Right atrium auricular region (tissue), 2 donors: ENCODE measurements at regions not wholly inside any gene's neighbourhood (a gene's known extent, or its start where the extent isn't known, plus 50 kb on each side); places are given as distances from the start of the nearest gene placed in this dataset.

Experiments used
- DNase-seq: peaks from one replicate; pipeline ENCODE4 v3.0.0-alpha.2; 2019; ENCODE audit warnings: low spot score
- H3K27ac ChIP-seq, 2 donors: fragments of 200-600 bp; sonication (generic); 1 replicate in 1 of 2; 2 replicates in 1 of 2; pipeline ENCODE4 v1.5.1; 2016 to 2019
- H3K27me3 ChIP-seq, 2 donors: fragments of 200-600 bp; sonication (generic); one replicate each; pipeline versions ENCODE4 v1.5.1 to v1.6.0; 2017 to 2019
- H3K36me3 ChIP-seq: fragments of 200-600 bp; sonication (generic); one replicate; pipeline ENCODE4 v1.5.1; 2016
- H3K4me1 ChIP-seq, 2 donors: fragments of 200-600 bp; sonication (generic); one replicate each; pipeline versions ENCODE4 v1.5.1 to v1.6.0; 2017 to 2019
- H3K4me3 ChIP-seq, 2 donors: fragments of 200-600 bp; sonication (generic); 1 replicate in 1 of 2; 2 replicates in 1 of 2; pipeline ENCODE4 v1.5.1; 2017 to 2019; ENCODE audit warnings: mild to moderate bottlenecking in 1 of 2, moderate library complexity in 1 of 2
- H3K9me3 ChIP-seq, 2 donors: fragments of 200-600 bp; sonication (generic); one replicate each; pipeline ENCODE4 v1.5.1; 2019
- TF ChIP-seq, protein P1 (sequence below), 2 donors: fragments of 200-600 bp; sonication (generic); IDR thresholded peaks; one replicate each; pipeline ENCODE4 v1.5.1; 2019; ENCODE audit warnings: antibody characterized with exemption in 2 of 2

- DNase-seq, result no peak
- Histone ChIP-seq H3K36me3 (no peaks in the 10 kb centered on the region), H3K27ac (no peak overlapping the region), H3K4me3 (no peak overlapping the region), H3K9me3 (peaks cover 0 to 8% of the 10 kb centered on the region in 2 donors), H3K27me3 (no peaks in the 10 kb centered on the region), H3K4me1 (no peaks in the 10 kb centered on the region)
- TF ChIP-seq, protein P1, sequence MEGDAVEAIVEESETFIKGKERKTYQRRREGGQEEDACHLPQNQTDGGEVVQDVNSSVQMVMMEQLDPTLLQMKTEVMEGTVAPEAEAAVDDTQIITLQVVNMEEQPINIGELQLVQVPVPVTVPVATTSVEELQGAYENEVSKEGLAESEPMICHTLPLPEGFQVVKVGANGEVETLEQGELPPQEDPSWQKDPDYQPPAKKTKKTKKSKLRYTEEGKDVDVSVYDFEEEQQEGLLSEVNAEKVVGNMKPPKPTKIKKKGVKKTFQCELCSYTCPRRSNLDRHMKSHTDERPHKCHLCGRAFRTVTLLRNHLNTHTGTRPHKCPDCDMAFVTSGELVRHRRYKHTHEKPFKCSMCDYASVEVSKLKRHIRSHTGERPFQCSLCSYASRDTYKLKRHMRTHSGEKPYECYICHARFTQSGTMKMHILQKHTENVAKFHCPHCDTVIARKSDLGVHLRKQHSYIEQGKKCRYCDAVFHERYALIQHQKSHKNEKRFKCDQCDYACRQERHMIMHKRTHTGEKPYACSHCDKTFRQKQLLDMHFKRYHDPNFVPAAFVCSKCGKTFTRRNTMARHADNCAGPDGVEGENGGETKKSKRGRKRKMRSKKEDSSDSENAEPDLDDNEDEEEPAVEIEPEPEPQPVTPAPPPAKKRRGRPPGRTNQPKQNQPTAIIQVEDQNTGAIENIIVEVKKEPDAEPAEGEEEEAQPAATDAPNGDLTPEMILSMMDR (IDR thresholded peaks at IDR 0.05), result no peak
Observed at GRCh38 chr20:20897922-20898321, 185.5 kb upstream of the RALGAPA2 start.

DNA sequence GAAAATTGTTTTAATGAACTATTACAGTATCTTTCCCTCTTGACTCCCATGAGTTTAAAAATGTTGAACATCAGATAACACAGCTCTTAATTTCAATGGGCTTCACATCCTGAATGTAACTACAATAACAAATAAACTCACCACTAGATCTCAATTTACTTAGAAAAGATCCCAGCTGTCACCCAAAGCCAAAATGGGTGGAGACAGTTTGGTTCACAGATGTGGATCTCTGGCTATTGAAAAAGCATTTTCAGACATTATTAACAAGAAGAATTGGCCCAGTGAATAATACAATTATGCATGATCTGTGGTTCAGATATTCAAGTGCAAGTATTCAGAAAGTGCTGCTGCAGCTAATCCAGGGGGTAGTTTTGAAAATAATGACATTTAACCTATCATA lies 184.7 kb upstream of the RALGAPA2 start:
- DNase-seq, result no peak
- H3K27me3 ChIP-seq, result no peaks in the 10 kb centered on the region
- TF ChIP-seq, protein P1 (IDR thresholded peaks at IDR 0.05), result no peak
- peaks cover 0 to 8% of the 10 kb centered on the region in 2 donors for H3K9me3 ChIP-seq
- no peaks in the 10 kb centered on the region for H3K36me3 ChIP-seq
- H3K4me1 ChIP-seq, result no peaks in the 10 kb centered on the region
- H3K4me3 ChIP-seq, result no peak overlapping the region
- no peak overlapping the region for H3K27ac ChIP-seq

GRCh38 chr20:20896606-20897005 lies 184.2 kb upstream of the RALGAPA2 start:
- no peak for DNase-seq
- Histone ChIP-seq H3K27ac (no peak overlapping the region), H3K27me3 (no peaks in the 10 kb centered on the region), H3K36me3 (no peaks in the 10 kb centered on the region), H3K4me3 (no peak overlapping the region), H3K9me3 (peaks cover 0 to 3% of the 10 kb centered on the region in 2 donors), H3K4me1 (no peaks in the 10 kb centered on the region)
- TF ChIP-seq, protein P1 (IDR thresholded peaks at IDR 0.05), result no peak

DNA sequence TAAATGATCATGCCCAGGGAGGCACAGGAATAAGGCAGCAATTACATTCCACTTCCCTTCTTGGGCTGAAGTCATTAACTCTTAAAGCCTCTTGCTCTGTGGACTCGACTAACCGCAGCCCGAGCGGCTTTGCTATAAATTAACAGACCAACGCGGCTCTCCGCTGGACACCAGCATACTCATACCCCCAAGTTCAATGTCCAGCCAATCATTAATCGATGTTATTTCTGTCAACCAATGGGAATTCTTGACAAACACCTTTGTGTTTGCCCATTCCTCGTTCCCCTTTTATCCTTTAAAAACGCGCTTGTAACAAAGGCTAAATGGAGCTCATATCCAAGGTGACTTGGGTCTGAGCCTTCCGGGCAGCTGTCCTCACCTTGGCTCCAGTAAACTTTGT lies 183.1 kb upstream of the RALGAPA2 start:
- Histone ChIP-seq H3K9me3 (no peaks in the 10 kb centered on the region), H3K27ac (no peak overlapping the region), H3K27me3 (no peaks in the 10 kb centered on the region), H3K36me3 (no peaks in the 10 kb centered on the region), H3K4me3 (no peak overlapping the region), H3K4me1 (no peaks in the 10 kb centered on the region)
- TF ChIP-seq, protein P1 (IDR thresholded peaks at IDR 0.05), result no peak
- DNase-seq, result no peak

- Histone ChIP-seq H3K27me3 (no peaks in the 10 kb centered on the region), H3K4me3 (no peak overlapping the region), H3K9me3 (no peaks in the 10 kb centered on the region), H3K36me3 (no peaks in the 10 kb centered on the region), H3K4me1 (no peaks in the 10 kb centered on the region), H3K27ac (no peak overlapping the region)
- TF ChIP-seq, protein P1 (IDR thresholded peaks at IDR 0.05), result no peak
- DNase-seq, result no peak
Observed at GRCh38 chr20:20894753-20895152, 182.3 kb upstream of the RALGAPA2 start.

GRCh38 chr20:20894280-20894679 lies 181.8 kb upstream of the RALGAPA2 start:
- TF ChIP-seq, protein P1 (IDR thresholded peaks at IDR 0.05), result no peak
- H3K27me3 ChIP-seq, result no peaks in the 10 kb centered on the region
- no peaks in the 10 kb centered on the region for H3K9me3 ChIP-seq
- H3K4me3 ChIP-seq, result no peak overlapping the region
- no peaks in the 10 kb centered on the region for H3K36me3 ChIP-seq
- H3K4me1 ChIP-seq, result no peaks in the 10 kb centered on the region
- DNase-seq, result no peak
- H3K27ac ChIP-seq, result no peak overlapping the region
